ENCODE measurements at regions not wholly inside any gene's neighbourhood (a gene's known extent, or its start where the extent isn't known, plus 50 kb on each side); places are given as distances from the start of the nearest gene placed in this dataset.

DNA sequence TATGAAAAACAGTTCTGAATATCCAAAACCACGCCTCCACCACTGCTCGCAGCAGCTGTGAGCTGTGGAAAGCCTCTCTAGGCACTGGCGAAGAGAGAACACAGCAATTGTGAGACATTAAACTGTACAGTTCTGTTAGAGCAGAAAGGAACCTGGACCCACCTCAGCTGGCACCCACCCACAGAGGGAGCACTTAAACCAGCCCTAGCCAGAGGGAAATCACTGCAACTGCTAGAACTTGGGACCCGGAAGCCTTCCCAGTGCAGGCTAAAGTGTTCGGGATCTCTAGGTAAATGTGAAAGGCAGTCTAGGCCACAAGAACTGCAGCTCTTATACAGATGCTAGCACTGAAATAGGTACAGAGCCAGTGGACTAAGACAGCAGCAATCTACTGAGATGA, 308.8 kb downstream of the PRR32 start:
- TF ChIP-seq, protein P1, sequence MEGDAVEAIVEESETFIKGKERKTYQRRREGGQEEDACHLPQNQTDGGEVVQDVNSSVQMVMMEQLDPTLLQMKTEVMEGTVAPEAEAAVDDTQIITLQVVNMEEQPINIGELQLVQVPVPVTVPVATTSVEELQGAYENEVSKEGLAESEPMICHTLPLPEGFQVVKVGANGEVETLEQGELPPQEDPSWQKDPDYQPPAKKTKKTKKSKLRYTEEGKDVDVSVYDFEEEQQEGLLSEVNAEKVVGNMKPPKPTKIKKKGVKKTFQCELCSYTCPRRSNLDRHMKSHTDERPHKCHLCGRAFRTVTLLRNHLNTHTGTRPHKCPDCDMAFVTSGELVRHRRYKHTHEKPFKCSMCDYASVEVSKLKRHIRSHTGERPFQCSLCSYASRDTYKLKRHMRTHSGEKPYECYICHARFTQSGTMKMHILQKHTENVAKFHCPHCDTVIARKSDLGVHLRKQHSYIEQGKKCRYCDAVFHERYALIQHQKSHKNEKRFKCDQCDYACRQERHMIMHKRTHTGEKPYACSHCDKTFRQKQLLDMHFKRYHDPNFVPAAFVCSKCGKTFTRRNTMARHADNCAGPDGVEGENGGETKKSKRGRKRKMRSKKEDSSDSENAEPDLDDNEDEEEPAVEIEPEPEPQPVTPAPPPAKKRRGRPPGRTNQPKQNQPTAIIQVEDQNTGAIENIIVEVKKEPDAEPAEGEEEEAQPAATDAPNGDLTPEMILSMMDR (conservative IDR thresholded peaks at IDR 0.05) = no peak
- no peak for TF ChIP-seq EZH2 (IDR thresholded peaks at IDR 0.05; ENCODE audit: low read depth)
